GM23248 (cell line): ENCODE measurements at regions not wholly inside any gene's neighbourhood (a gene's known extent, or its start where the extent isn't known, plus 50 kb on each side); places are given as distances from the start of the nearest gene placed in this dataset.

Experiments
- DNase-seq: peaks from one replicate; pipeline ENCODE4 v3.0.0-alpha.2; 2015
- H2AFZ ChIP-seq: fragments of 200-600 bp; sonication (generic); 2 replicates; pipeline ENCODE4 v1.6.1; 2016; ENCODE audit warnings: antibody characterized with exemption
- H3F3A ChIP-seq: fragments of 200-600 bp; sonication (generic); 2 replicates; pipeline ENCODE4 v1.6.1; 2016; ENCODE audit warnings: mild to moderate bottlenecking, antibody characterized with exemption, mixed run types; ENCODE audit not compliant: insufficient read depth
- H3K27ac ChIP-seq: fragments of 200-600 bp; sonication (generic); 2 replicates; pipeline ENCODE4 v1.5.1; 2016; ENCODE audit warnings: mild to moderate bottlenecking
- H3K27me3 ChIP-seq: fragments of 200-600 bp; sonication (generic); replicated peaks from 2 replicates; pipeline ENCODE4 v1.6.1; 2016; ENCODE audit warnings: mild to moderate bottlenecking; ENCODE audit not compliant: insufficient read depth
- H3K36me3 ChIP-seq: fragments of 200-600 bp; sonication (generic); 2 replicates; pipeline ENCODE4 v1.6.1; 2016; ENCODE audit warnings: low read depth, mild to moderate bottlenecking
- H3K4me1 ChIP-seq: fragments of 200-600 bp; sonication (generic); 2 replicates; pipeline ENCODE4 v1.6.1; 2016; ENCODE audit warnings: mild to moderate bottlenecking; ENCODE audit not compliant: insufficient read depth
- H3K4me2 ChIP-seq: fragments of 200-600 bp; sonication (generic); one replicate; pipeline ENCODE4 v1.6.1; 2016; ENCODE audit warnings: mild to moderate bottlenecking; ENCODE audit not compliant: unreplicated experiment
- H3K4me3 ChIP-seq: fragments of 200-600 bp; sonication (generic); 2 replicates; pipeline ENCODE4 v1.5.1; 2016; ENCODE audit warnings: mild to moderate bottlenecking
- H3K79me2 ChIP-seq: fragments of 200-600 bp; sonication (generic); 2 replicates; pipeline ENCODE4 v1.6.1; 2016; ENCODE audit warnings: mild to moderate bottlenecking; ENCODE audit not compliant: insufficient read depth
- H3K9ac ChIP-seq: fragments of 200-600 bp; sonication (generic); 2 replicates; pipeline ENCODE4 v1.6.1; 2016; ENCODE audit warnings: mild to moderate bottlenecking
- H3K9me2 ChIP-seq: fragments of 200-600 bp; sonication (generic); 2 replicates; pipeline ENCODE4 v1.6.1; 2016; ENCODE audit warnings: mixed run types, mild to moderate bottlenecking, moderate library complexity; ENCODE audit not compliant: insufficient read depth
- H3K9me3 ChIP-seq: fragments of 200-600 bp; sonication (generic); one replicate; pipeline ENCODE4 v1.6.1; 2017; ENCODE audit warnings: low read depth
- H4K20me1 ChIP-seq: fragments of 200-600 bp; sonication (generic); 2 replicates; pipeline ENCODE4 v1.6.0; 2016; ENCODE audit not compliant: insufficient read depth
- EZH2 ChIP-seq: fragments of 200-600 bp; sonication (generic); IDR thresholded peaks from 2 replicates; pipeline ENCODE4 v1.6.1; 2018; ENCODE audit warnings: antibody characterized with exemption, mild to moderate bottlenecking; ENCODE audit not compliant: insufficient read depth, poor library complexity, severe bottlenecking
- EZH2phosphoT487 ChIP-seq: fragments of 200-600 bp; sonication (generic); IDR thresholded peaks from 2 replicates; pipeline ENCODE4 v1.6.1; 2018; ENCODE audit warnings: antibody characterized with exemption, moderate library complexity, mild to moderate bottlenecking, low read depth; ENCODE audit not compliant: insufficient read depth
- WGBS, 2 experiments: methylation state at CpG; one replicate each; pipeline ENCODE4 v1.1.6; 2015 to 2017; ENCODE audit warnings: low lambda C conversion rate in 2 of 2, low coverage in 1 of 2; ENCODE audit errors: missing lambda C conversion rate in 2 of 2; 5-methylcytosine and 5-hydroxymethylcytosine counted together
- in situ Hi-C: fragments of 300-500 bp; cut with MboI; formaldehyde crosslinking; loops from 2 replicates; pipeline ENCODE4 v1.15.0; 2020

DNA sequence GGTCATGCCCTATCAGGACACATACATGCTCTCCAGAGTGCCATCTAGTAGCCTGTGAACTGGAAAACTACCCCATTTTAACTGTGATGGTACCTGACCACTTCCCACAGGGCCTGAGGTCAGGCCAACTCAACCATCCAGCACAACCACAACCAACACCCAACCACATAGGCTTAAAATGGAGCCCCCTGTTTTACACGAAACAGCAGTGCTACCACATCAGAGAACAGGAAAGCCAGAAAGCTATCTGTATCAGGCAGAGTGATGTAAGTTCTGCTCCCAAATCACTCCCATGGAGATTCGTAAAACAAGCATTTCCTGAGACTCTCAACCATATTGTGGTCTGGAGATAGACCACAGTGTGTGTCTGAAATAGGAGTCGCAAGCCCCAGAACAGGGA lies 1017.3 kb upstream of the EPHA6 start:
- no peaks in the 10 kb centered on the region for H3K9me3 ChIP-seq
- H3K27ac ChIP-seq: no peak overlapping the region
- H3K4me1 ChIP-seq: no peaks in the 10 kb centered on the region
- no peaks in the 10 kb centered on the region for H3K36me3 ChIP-seq
- H3K4me3 ChIP-seq: no peak overlapping the region
- H3K9me2 ChIP-seq: no peaks in the 10 kb centered on the region
- TF ChIP-seq EZH2 (no peak), EZH2phosphoT487 (no peak)
- no peaks in the 10 kb centered on the region for H4K20me1 ChIP-seq
- H3K79me2 ChIP-seq: no peaks in the 10 kb centered on the region
- H3K9ac ChIP-seq: no peak overlapping the region
- no peaks in the 10 kb centered on the region for H3K27me3 ChIP-seq
- H3K4me2 ChIP-seq: no peak overlapping the region
- WGBS, 2 experiments: 32 to 38% methylated on average over 3 of the region's 3 CpGs
- H2AFZ ChIP-seq: no peak overlapping the region
- H3F3A ChIP-seq: no peaks in the 10 kb centered on the region
- DNase-seq: no peak
- in situ Hi-C loops: no loop called here

- H3K4me3 ChIP-seq: no peak overlapping the region
- TF ChIP-seq EZH2phosphoT487 (no peak), EZH2 (no peak)
- no peak for DNase-seq
- H3K9ac ChIP-seq: no peak overlapping the region
- no peak overlapping the region for H3K27ac ChIP-seq
- H3K36me3 ChIP-seq: no peaks in the 10 kb centered on the region
- no peak overlapping the region for H2AFZ ChIP-seq
- in situ Hi-C loops: no loop called here
- H3K79me2 ChIP-seq: no peaks in the 10 kb centered on the region
- H3K27me3 ChIP-seq: no peaks in the 10 kb centered on the region
- WGBS, 2 experiments: 38 to 55% methylated on average over 1 of the region's 1 CpG
- H3K4me1 ChIP-seq: no peaks in the 10 kb centered on the region
- H3K9me2 ChIP-seq: no peaks in the 10 kb centered on the region
- no peak overlapping the region for H3K4me2 ChIP-seq
- H3K9me3 ChIP-seq: no peaks in the 10 kb centered on the region
- H3F3A ChIP-seq: no peaks in the 10 kb centered on the region
- H4K20me1 ChIP-seq: no peaks in the 10 kb centered on the region
These were observed 1015.8 kb upstream of the EPHA6 start for GRCh38 chr3:95798628-95799027.

- H3F3A ChIP-seq: no peaks in the 10 kb centered on the region
- H3K4me1 ChIP-seq: no peaks in the 10 kb centered on the region
- no peak for DNase-seq
- 74 to 78% methylated on average over 1 of the region's 1 CpG for WGBS, 2 experiments
- H4K20me1 ChIP-seq: no peaks in the 10 kb centered on the region
- no peak overlapping the region for H2AFZ ChIP-seq
- no peak overlapping the region for H3K9ac ChIP-seq
- no peaks in the 10 kb centered on the region for H3K9me2 ChIP-seq
- no peaks in the 10 kb centered on the region for H3K36me3 ChIP-seq
- H3K4me3 ChIP-seq: no peak overlapping the region
- H3K27ac ChIP-seq: no peak overlapping the region
- in situ Hi-C loops: no loop called here
- no peaks in the 10 kb centered on the region for H3K27me3 ChIP-seq
- TF ChIP-seq EZH2 (no peak), EZH2phosphoT487 (no peak)
- H3K79me2 ChIP-seq: no peaks in the 10 kb centered on the region
- H3K4me2 ChIP-seq: no peak overlapping the region
- no peaks in the 10 kb centered on the region for H3K9me3 ChIP-seq
These were observed 1003.9 kb upstream of the EPHA6 start for GRCh38 chr3:95810462-95810861.

- in situ Hi-C loops: no loop called here
- no peak overlapping the region for H3K9ac ChIP-seq
- H3K27ac ChIP-seq: no peak overlapping the region
- no peaks in the 10 kb centered on the region for H4K20me1 ChIP-seq
- no peaks in the 10 kb centered on the region for H3F3A ChIP-seq
- no peaks in the 10 kb centered on the region for H3K36me3 ChIP-seq
- 22% methylated on average over 2 of the region's 2 CpGs for WGBS, 2 experiments
- no peak overlapping the region for H2AFZ ChIP-seq
- H3K4me2 ChIP-seq: no peak overlapping the region
- H3K9me2 ChIP-seq: no peaks in the 10 kb centered on the region
- H3K4me1 ChIP-seq: no peaks in the 10 kb centered on the region
- H3K4me3 ChIP-seq: no peak overlapping the region
- no peaks in the 10 kb centered on the region for H3K79me2 ChIP-seq
- H3K9me3 ChIP-seq: no peaks in the 10 kb centered on the region
- no peak for DNase-seq
- H3K27me3 ChIP-seq: no peaks in the 10 kb centered on the region
- TF ChIP-seq EZH2 (no peak), EZH2phosphoT487 (no peak)
These were observed 1001.1 kb upstream of the EPHA6 start for GRCh38 chr3:95813244-95813643.

GRCh38 chr3:95815828-95816227 lies 998.6 kb upstream of the EPHA6 start:
- in situ Hi-C loops: no loop called here
- no peaks in the 10 kb centered on the region for H3F3A ChIP-seq
- DNase-seq: no peak
- 0 to 9% methylated on average over 1 of the region's 1 CpG for WGBS, 2 experiments
- no peaks in the 10 kb centered on the region for H3K9me3 ChIP-seq
- H3K4me3 ChIP-seq: no peak overlapping the region
- no peak for TF ChIP-seq EZH2
- TF ChIP-seq EZH2phosphoT487: no peak
- no peak overlapping the region for H3K4me2 ChIP-seq
- no peaks in the 10 kb centered on the region for H3K36me3 ChIP-seq
- H3K4me1 ChIP-seq: no peaks in the 10 kb centered on the region
- no peaks in the 10 kb centered on the region for H3K79me2 ChIP-seq
- H3K27ac ChIP-seq: no peak overlapping the region
- H4K20me1 ChIP-seq: no peaks in the 10 kb centered on the region
- H3K9ac ChIP-seq: no peak overlapping the region
- H2AFZ ChIP-seq: no peak overlapping the region
- H3K27me3 ChIP-seq: no peaks in the 10 kb centered on the region
- no peaks in the 10 kb centered on the region for H3K9me2 ChIP-seq
